K562 (cell line): ENCODE measurements at regions not wholly inside any gene's neighbourhood (a gene's known extent, or its start where the extent isn't known, plus 50 kb on each side); places are given as distances from the start of the nearest gene placed in this dataset.

ENCODE experiments used
- C11orf30 ChIP-seq: fragments of 450-650 bp; IDR thresholded peaks from 2 replicates; pipeline ENCODE4 v1.6.1; 2016; ENCODE audit warnings: low read depth, mild to moderate bottlenecking
- KLF6 ChIP-seq: fragments of 250-450 bp; sonication (Bioruptor Pico); IDR thresholded peaks from 2 replicates; pipeline ENCODE4 v1.4.0; 2020; ENCODE audit warnings: mild to moderate bottlenecking, moderate library complexity, borderline replicate concordance
- MGA ChIP-seq: fragments of 450-650 bp; IDR thresholded peaks from 2 replicates; pipeline ENCODE4 v1.6.1; 2016; ENCODE audit warnings: mild to moderate bottlenecking, moderate library complexity
- PRDM10 ChIP-seq: fragments of 450-650 bp; IDR thresholded peaks from 2 replicates; pipeline ENCODE4 v1.6.1; 2018; ENCODE audit not compliant: partially characterized antibody
- RHOXF2B ChIP-seq: fragments of 250-450 bp; sonication (Bioruptor Pico); conservative IDR thresholded peaks from 2 replicates; pipeline ENCODE4 v1.5.1; 2021

DNA sequence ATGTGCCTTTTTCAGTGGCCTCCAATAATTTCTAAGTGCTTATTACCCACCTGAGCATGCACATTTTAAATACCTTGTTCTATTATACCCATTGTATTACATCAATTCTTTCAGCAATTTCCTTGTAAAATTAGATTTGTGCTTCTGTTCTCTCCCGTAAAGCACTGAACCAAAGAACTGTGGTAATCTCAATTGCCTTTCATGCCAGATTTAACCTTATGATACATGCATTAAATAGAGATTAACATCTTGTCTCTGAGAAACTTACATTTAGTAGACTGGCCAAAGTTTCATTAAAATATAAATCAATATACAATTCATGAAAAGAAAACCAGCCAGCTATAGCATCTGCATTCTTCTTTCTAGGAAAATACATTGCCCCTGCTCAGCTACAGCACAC is 137.2 kb downstream of the EFNB2 start (continued):
- no peak for TF ChIP-seq MGA
- no peak for TF ChIP-seq C11orf30
- TF ChIP-seq KLF6 (CRISPR knock-in tag), result no peak
- TF ChIP-seq RHOXF2B (CRISPR knock-in tag), result no peak
- TF ChIP-seq PRDM10, result no peak
